ENCODE measurements at regions not wholly inside any gene's neighbourhood (a gene's known extent, or its start where the extent isn't known, plus 50 kb on each side); places are given as distances from the start of the nearest gene placed in this dataset.
"Not testable (repeated sequence)": the region's sequence is repeated elsewhere in the genome, so short reads cannot be mapped to it uniquely, and the experiment has no call there.

GRCh38 chr20:48373555-48373934 is 454.3 kb downstream of the PREX1 start:
- Histone ChIP-seq H3K4me1 (peaks cover 22 to 39% (median 29%) of the 10 kb centered on the region in 10 experiments), H3K4me3 (no peak overlapping the region), H3K27ac (no peak overlapping the region), H3K9me3 (replicated peaks in 1 of 11) (no peaks in the 10 kb centered on the region), H3K27me3 (no peaks in the 10 kb centered on the region), H4K20me1 (no peaks in the 10 kb centered on the region), H3K9ac (no peak overlapping the region), H3K36me3 (no peaks in the 10 kb centered on the region), H3K4me2 (peak overlapping the region in 7 of 11 experiments; percentile 56 to 90 (median 76); a peak in 6 of 22 replicates)
- TF ChIP-seq Cebpa-rat (IDR thresholded peaks at IDR 0.05), result no peak

DNA sequence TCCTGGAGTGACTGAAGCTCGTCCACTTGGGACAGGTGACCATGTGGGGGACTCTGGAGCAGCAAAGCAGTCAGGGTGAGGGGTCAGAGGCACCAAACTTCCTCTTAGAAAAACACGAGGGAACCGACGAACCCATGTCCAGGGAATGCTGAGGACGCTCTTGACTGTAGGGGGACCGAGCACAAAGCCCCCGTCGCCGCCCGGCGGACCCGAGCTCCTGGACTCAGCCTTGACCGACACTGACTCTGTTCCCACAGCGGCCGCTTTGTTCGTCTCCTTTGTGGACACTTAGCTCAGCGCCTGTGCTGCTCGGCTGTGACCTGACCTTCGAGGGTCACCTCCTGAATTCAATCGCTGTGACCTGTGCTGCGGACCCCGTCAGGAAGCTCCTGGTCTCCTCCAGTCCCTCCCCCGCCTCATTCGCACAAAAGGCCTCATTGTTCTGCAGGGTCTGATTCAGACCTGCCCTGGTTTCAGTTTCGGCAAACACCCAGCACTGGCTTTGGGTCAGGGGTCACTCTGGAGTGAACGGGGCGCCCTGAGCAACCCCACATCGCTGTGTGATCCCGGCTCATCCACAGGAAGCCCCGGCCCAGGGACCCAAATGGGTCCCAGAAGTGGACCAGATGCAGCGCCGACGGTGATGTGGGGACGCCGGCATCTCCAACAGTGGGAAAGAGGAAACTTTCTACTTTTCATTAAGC is 454.8 kb downstream of the PREX1 start:
- not testable (repeated sequence) for H3K9ac ChIP-seq; H3K36me3 ChIP-seq; H3K9me3 ChIP-seq (replicated peaks in 1 of 11); H3K4me3 ChIP-seq; H3K27me3 ChIP-seq; H3K4me2 ChIP-seq; H4K20me1 ChIP-seq; H3K27ac ChIP-seq
- H3K4me1 ChIP-seq, result peaks cover 22 to 41% (median 30%) of the 10 kb centered on the region in 10 experiments

DNA sequence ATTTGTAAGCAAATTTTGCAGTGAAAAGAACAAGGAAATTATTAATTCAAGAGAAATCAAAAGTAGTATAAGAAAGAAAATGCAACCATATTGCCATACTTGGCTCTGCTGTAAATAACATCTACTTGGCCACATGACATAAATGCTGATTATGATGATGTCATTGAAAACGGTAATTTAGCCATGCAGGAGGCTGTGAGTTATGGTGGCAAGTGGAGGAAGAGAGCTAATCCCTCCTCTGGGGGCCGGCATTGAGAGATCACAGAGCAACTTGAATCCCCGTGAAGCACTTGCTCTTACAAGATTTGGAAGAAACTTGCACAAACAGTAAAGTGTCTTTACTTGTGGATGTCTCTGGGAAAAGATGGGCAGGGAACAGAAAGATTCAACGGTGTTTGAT is 456.6 kb downstream of the PREX1 start:
- Histone ChIP-seq H3K4me3 (no peak overlapping the region), H3K9me3 (replicated peaks in 1 of 11) (peaks cover 0 to 4% (median 3%) of the 10 kb centered on the region in 11 experiments; a peak in 16 of 22 replicates), H3K9ac (no peak overlapping the region), H3K27ac (no peak overlapping the region), H4K20me1 (no peaks in the 10 kb centered on the region), H3K36me3 (no peaks in the 10 kb centered on the region), H3K27me3 (no peaks in the 10 kb centered on the region), H3K4me1 (peaks cover 22 to 53% (median 40%) of the 10 kb centered on the region in 10 experiments), H3K4me2 (no peak overlapping the region)
- TF ChIP-seq Cebpa-rat (IDR thresholded peaks at IDR 0.05), result no peak

GRCh38 chr20:48368580-48369021 is 459.2 kb downstream of the PREX1 start:
- not testable (repeated sequence) for H3K27me3 ChIP-seq; H4K20me1 ChIP-seq; H3K27ac ChIP-seq; H3K9ac ChIP-seq; H3K9me3 ChIP-seq (replicated peaks in 1 of 11); H3K36me3 ChIP-seq; H3K4me3 ChIP-seq
- H3K4me2 ChIP-seq, result peak overlapping the region in 7 of 11 experiments; percentile 3 to 64 (median 38); a peak in 6 of 22 replicates
- peaks cover 0 to 47% (median 28%) of the 10 kb centered on the region in 10 experiments; a peak in 15 of 20 replicates for H3K4me1 ChIP-seq

DNA sequence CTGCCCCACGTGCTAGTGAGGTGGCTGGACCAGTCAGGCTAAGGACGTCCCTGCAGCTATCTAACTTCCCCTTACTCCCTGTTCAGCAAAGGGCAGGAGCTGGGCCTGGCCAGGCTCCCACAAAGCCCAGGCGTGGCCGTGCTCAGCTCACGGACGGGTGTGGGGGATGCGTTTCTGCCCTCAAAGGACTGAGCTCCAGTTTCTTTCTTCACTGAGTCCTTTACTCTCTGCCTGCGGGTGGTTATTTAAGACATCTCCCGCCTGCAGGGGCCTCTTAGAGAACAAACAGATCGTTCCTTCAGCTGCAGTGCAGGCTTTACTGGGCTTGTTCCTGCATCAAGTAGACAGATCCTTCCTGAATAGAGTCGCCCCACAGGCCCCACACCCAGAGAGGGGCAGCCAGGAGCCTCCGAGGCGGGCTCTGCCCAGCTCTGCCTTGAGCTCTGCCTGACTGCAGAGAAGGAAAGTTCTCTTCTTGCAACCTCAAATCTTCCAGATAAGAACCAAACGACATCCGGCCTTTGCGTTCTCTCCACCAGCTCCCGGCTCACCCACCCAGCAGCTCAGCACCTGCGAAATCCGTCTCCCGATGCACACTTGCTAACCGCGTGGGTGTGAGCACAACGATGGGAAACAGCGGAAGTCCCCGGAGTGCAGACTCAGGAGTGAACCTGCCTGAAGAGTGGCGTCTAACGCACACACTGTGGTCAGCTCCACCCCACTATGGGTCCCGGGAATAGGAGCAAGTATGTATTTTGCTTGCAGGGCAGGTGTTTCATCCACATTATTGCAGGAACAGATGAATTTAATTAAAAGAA is 460.0 kb downstream of the PREX1 start:
- not testable (repeated sequence) for H3K9ac ChIP-seq; H3K27ac ChIP-seq; H3K4me3 ChIP-seq; H3K36me3 ChIP-seq; H3K27me3 ChIP-seq; H4K20me1 ChIP-seq; H3K9me3 ChIP-seq (replicated peaks in 1 of 11)
- Histone ChIP-seq H3K4me2 (peak overlapping the region in 10 of 11 experiments; percentile 33 to 68 (median 56); a peak in 19 of 22 replicates), H3K4me1 (peaks cover 0 to 47% (median 27%) of the 10 kb centered on the region in 10 experiments; a peak in 15 of 20 replicates)

DNA sequence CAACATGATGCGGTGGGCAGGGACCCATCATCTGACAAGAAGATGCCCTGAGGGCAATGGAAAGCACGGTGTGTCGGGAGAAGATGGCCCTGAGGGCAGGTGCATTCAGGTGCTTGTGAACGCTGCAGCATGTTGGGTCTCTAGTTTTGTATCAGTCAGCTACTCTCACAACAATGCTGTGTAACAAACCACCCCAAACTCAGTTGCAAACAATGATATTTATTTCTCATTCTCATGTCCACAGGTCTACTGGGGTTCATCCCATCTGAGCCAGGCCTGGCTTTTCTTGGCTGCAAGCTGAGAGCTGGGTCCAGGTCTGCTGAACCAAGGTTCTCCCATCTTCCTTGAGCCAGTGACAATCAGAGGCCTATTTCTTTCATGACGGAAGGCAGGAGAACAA is 461.6 kb downstream of the PREX1 start:
- Histone ChIP-seq H3K9me3 (replicated peaks in 1 of 11) (peaks cover 0 to 8% (median 6%) of the 10 kb centered on the region in 11 experiments; a peak in 16 of 22 replicates), H3K36me3 (no peaks in the 10 kb centered on the region), H3K4me3 (no peak overlapping the region), H3K4me1 (peaks cover 0 to 47% (median 27%) of the 10 kb centered on the region in 10 experiments; a peak in 15 of 20 replicates), H3K27ac (no peak overlapping the region), H3K9ac (no peak overlapping the region), H4K20me1 (no peaks in the 10 kb centered on the region), H3K4me2 (peak overlapping the region in 3 of 11 experiments; percentile 12 to 48 (median 32); a peak in 4 of 22 replicates), H3K27me3 (no peaks in the 10 kb centered on the region)
- TF ChIP-seq Cebpa-rat (IDR thresholded peaks at IDR 0.05), result no peak

DNA sequence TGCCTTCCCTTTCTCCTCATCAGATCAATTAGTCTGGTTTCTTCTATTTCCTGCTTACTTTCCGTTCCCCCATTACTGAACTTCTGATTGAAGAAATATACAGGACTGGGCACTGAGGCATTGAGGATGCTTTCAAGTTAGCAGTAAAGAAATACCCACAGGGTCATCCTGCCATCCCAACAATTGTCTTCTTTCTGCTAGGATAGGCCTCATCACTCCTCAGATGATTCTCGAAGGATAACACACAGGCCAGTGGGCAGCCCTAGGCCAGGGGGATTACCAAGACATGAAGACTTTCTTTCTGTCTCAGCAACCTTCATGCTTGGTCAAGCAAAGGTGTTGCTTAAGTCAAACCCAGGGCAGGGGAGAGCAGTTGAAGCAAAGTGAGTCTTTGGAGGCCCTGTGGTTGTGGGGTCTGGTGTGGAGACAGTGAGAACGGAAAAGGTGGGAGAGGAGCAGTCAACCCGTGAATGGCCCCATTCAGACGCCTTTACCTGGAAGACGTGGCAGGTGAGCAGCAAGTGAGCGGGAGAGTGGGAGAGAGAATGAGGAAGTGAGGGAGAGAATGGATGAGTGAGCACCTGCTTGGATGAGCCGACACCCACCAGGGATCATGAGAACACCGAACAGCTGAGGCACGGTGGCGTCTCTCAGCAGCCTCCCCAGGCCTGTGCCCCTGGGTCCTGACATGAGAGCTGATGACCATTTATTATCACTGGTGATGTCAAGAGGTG is 462.9 kb downstream of the PREX1 start:
- H3K27ac ChIP-seq, result no peak overlapping the region
- H3K4me2 ChIP-seq, result peak overlapping the region in 8 of 11 experiments; percentile 12 to 53 (median 30); a peak in 11 of 22 replicates
- H3K9ac ChIP-seq, result no peak overlapping the region
- H4K20me1 ChIP-seq, result no peaks in the 10 kb centered on the region
- H3K36me3 ChIP-seq, result no peaks in the 10 kb centered on the region
- peaks cover 0 to 8% (median 6%) of the 10 kb centered on the region in 11 experiments; a peak in 16 of 22 replicates for H3K9me3 ChIP-seq (replicated peaks in 1 of 11)
- H3K4me1 ChIP-seq, result peaks cover under 1 to 58% (median 38%) of the 10 kb centered on the region in 10 experiments; a peak in 17 of 20 replicates
- H3K4me3 ChIP-seq, result no peak overlapping the region
- no peaks in the 10 kb centered on the region for H3K27me3 ChIP-seq
- no peak for TF ChIP-seq Cebpa-rat (IDR thresholded peaks at IDR 0.05)

GRCh38 chr20:48364055-48364454 is 463.7 kb downstream of the PREX1 start:
- Histone ChIP-seq H3K27ac (no peak overlapping the region), H3K9ac (no peak overlapping the region), H3K4me1 (peaks cover 7 to 62% (median 45%) of the 10 kb centered on the region in 10 experiments; a peak in 19 of 20 replicates), H3K9me3 (replicated peaks in 1 of 11) (peaks cover 0 to 8% (median 6%) of the 10 kb centered on the region in 11 experiments; a peak in 16 of 22 replicates), H3K4me2 (no peak overlapping the region), H4K20me1 (no peaks in the 10 kb centered on the region), H3K36me3 (no peaks in the 10 kb centered on the region), H3K27me3 (no peaks in the 10 kb centered on the region), H3K4me3 (no peak overlapping the region)
- TF ChIP-seq Cebpa-rat (IDR thresholded peaks at IDR 0.05), result no peak

Data from BLaER1 treated with 17β-estradiol and CSF1 and Interleukin-3, amounts not matched to agents 10 nM and 100 nM (cell line).